Karpas-422 (cell line): ENCODE measurements at regions not wholly inside any gene's neighbourhood (a gene's known extent, or its start where the extent isn't known, plus 50 kb on each side); places are given as distances from the start of the nearest gene placed in this dataset.

Experiments used
- DNase-seq: peaks from one replicate; pipeline ENCODE4 v3.0.0-alpha.2; 2015
- H2AFZ ChIP-seq: fragments of 200-600 bp; sonication (generic); 2 replicates; pipeline ENCODE4 v1.6.1; 2014; ENCODE audit warnings: antibody characterized with exemption, low read length, mixed read lengths
- H3K27ac ChIP-seq: fragments of 200-600 bp; sonication (generic); 2 replicates; pipeline ENCODE4 v1.5.1; 2014; ENCODE audit warnings: mild to moderate bottlenecking, low read length, moderate library complexity
- H3K27me3 ChIP-seq: fragments of 200-600 bp; sonication (generic); 2 replicates; pipeline ENCODE4 v1.6.1; 2014; ENCODE audit warnings: low read length, mixed read lengths
- H3K36me3 ChIP-seq: fragments of 200-600 bp; sonication (generic); 2 replicates; pipeline ENCODE4 v1.6.1; 2014; ENCODE audit warnings: low read length, mixed read lengths; ENCODE audit not compliant: insufficient read depth
- H3K4me1 ChIP-seq: fragments of 200-600 bp; sonication (generic); 2 replicates; pipeline ENCODE4 v1.6.1; 2014; ENCODE audit warnings: mild to moderate bottlenecking, low read length, mixed read lengths
- H3K4me2 ChIP-seq: fragments of 200-600 bp; sonication (generic); 2 replicates; pipeline ENCODE4 v1.6.1; 2014; ENCODE audit warnings: low read length, low read depth, mild to moderate bottlenecking; ENCODE audit not compliant: poor library complexity, severe bottlenecking
- H3K4me3 ChIP-seq: fragments of 200-600 bp; sonication (generic); 2 replicates; pipeline ENCODE4 v1.5.1; 2014; ENCODE audit warnings: mild to moderate bottlenecking, antibody characterized with exemption, low read length, mixed read lengths
- H3K79me2 ChIP-seq: fragments of 200-600 bp; sonication (generic); 2 replicates; pipeline ENCODE4 v1.6.1; 2014; ENCODE audit warnings: mild to moderate bottlenecking, low read length, mixed read lengths
- H3K9ac ChIP-seq: fragments of 200-600 bp; sonication (generic); 2 replicates; pipeline ENCODE4 v1.6.0; 2014; ENCODE audit warnings: low read length
- H3K9me2 ChIP-seq: fragments of 200-600 bp; sonication (generic), shearing (Covaris generic); replicated peaks from 2 replicates; pipeline ENCODE4 v1.6.0; 2014; ENCODE audit warnings: mild to moderate bottlenecking, low read length, moderate library complexity; ENCODE audit not compliant: insufficient read depth
- H3K9me3 ChIP-seq: fragments of 300-700, 200-600 bp; sonication (generic); 2 replicates; pipeline ENCODE4 v1.6.1; 2014; ENCODE audit warnings: low read length, mixed read lengths
- H4K20me1 ChIP-seq: fragments of 200-600 bp; sonication (generic); 2 replicates; pipeline ENCODE4 v1.6.1; 2014; ENCODE audit warnings: mild to moderate bottlenecking, antibody characterized with exemption, low read length, low read depth; ENCODE audit not compliant: insufficient read depth

- Histone ChIP-seq H3K79me2 (no peaks in the 10 kb centered on the region), H3K4me3 (no peak overlapping the region), H3K4me1 (no peaks in the 10 kb centered on the region), H2AFZ (no peak overlapping the region), H4K20me1 (no peaks in the 10 kb centered on the region), H3K9me3 (no peaks in the 10 kb centered on the region), H3K9ac (no peak overlapping the region), H3K27ac (no peak overlapping the region), H3K4me2 (no peak overlapping the region), H3K9me2 (no peaks in the 10 kb centered on the region), H3K36me3 (no peaks in the 10 kb centered on the region), H3K27me3 (no peaks in the 10 kb centered on the region; the same call in 1 of the 2 replicates)
- no peak for DNase-seq
Measured at GRCh38 chr1:38718031-38718430, 141.5 kb downstream of the RRAGC start.

DNA sequence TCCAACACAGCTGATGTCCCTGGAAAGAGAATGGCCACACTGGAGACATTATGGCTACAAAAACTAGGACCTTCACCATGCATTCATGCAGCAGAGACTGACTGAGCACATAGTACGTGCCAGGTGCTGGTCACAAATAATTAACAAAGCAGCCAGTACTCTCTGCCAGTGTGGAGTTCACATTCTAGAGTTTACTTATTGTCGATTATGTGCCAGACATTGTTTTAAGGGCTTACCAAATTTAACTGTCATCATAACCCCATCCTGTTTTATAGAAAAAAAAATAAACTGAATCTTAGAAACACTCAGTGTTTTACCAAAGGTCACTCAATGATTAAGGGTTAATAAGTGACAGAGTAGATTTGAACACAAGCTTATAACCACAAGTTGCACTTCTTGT, 143.3 kb downstream of the RRAGC start:
- no peak overlapping the region for H3K9ac ChIP-seq
- no peaks in the 10 kb centered on the region for H3K9me2 ChIP-seq
- no peaks in the 10 kb centered on the region for H3K36me3 ChIP-seq
- H3K27ac ChIP-seq, result no peak overlapping the region
- no peaks in the 10 kb centered on the region; the same call in 1 of the 2 replicates for H3K27me3 ChIP-seq
- H2AFZ ChIP-seq, result no peak overlapping the region
- no peak overlapping the region for H3K4me3 ChIP-seq
- no peaks in the 10 kb centered on the region for H3K4me1 ChIP-seq
- no peaks in the 10 kb centered on the region for H3K79me2 ChIP-seq
- H3K9me3 ChIP-seq, result no peaks in the 10 kb centered on the region
- DNase-seq, result no peak
- H4K20me1 ChIP-seq, result no peaks in the 10 kb centered on the region
- H3K4me2 ChIP-seq, result no peak overlapping the region

DNA sequence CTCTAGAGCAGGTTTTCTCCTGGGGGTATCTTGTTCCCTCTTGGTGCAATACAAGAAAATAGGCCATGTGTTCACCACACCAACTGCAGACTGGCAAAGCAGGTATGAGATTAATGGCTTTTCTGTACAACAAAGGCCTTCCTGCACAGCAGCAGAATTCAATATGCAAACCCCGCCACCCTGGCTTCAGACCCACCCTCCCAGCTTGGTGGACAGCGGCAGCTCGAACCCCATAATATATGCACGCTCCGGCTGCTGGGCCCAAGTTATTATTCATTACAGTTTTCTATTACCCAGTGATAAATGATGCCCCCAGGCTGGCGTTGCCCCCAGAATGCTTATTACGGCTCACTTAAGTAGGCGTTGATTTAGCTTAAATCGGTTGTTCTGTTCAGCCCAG, 144.2 kb downstream of the RRAGC start:
- no peak overlapping the region for H3K27ac ChIP-seq

GRCh38 chr1:38712046-38712445, 147.5 kb downstream of the RRAGC start:
- Histone ChIP-seq H3K4me2 (no peak overlapping the region), H3K4me3 (no peak overlapping the region), H3K27me3 (no peaks in the 10 kb centered on the region), H3K9me3 (no peaks in the 10 kb centered on the region), H4K20me1 (no peaks in the 10 kb centered on the region), H3K9me2 (no peaks in the 10 kb centered on the region), H3K9ac (no peak overlapping the region), H2AFZ (no peak overlapping the region), H3K79me2 (no peaks in the 10 kb centered on the region), H3K36me3 (no peaks in the 10 kb centered on the region), H3K27ac (no peak overlapping the region), H3K4me1 (no peaks in the 10 kb centered on the region)
- no peak for DNase-seq

More for the DNA sequence above, 144.2 kb downstream of the RRAGC start:
- H3K9me3 ChIP-seq, result no peaks in the 10 kb centered on the region
- H4K20me1 ChIP-seq, result no peaks in the 10 kb centered on the region
- H3K27me3 ChIP-seq, result no peaks in the 10 kb centered on the region; the same call in 1 of the 2 replicates
- H3K4me3 ChIP-seq, result no peak overlapping the region
- H3K4me1 ChIP-seq, result no peaks in the 10 kb centered on the region
- no peaks in the 10 kb centered on the region for H3K79me2 ChIP-seq
- no peaks in the 10 kb centered on the region for H3K36me3 ChIP-seq
- no peak overlapping the region for H3K4me2 ChIP-seq
- no peak for DNase-seq
- no peak overlapping the region for H3K9ac ChIP-seq
- H3K9me2 ChIP-seq, result no peaks in the 10 kb centered on the region
- H2AFZ ChIP-seq, result no peak overlapping the region

GRCh38 chr1:38708701-38709258, 150.8 kb downstream of the RRAGC start:
- H4K20me1 ChIP-seq, result no peaks in the 10 kb centered on the region
- H3K27me3 ChIP-seq, result no peaks in the 10 kb centered on the region
- H3K4me2 ChIP-seq, result no peak overlapping the region
- H3K9me3 ChIP-seq, result no peaks in the 10 kb centered on the region
- H3K27ac ChIP-seq, result no peak overlapping the region
- no peaks in the 10 kb centered on the region for H3K36me3 ChIP-seq
- no peak overlapping the region for H2AFZ ChIP-seq
- H3K9me2 ChIP-seq, result no peaks in the 10 kb centered on the region
- no peak overlapping the region for H3K9ac ChIP-seq
- DNase-seq, result no peak
- no peaks in the 10 kb centered on the region for H3K4me1 ChIP-seq
- no peaks in the 10 kb centered on the region for H3K79me2 ChIP-seq
- H3K4me3 ChIP-seq, result no peak overlapping the region

GRCh38 chr1:38701088-38701487, 158.5 kb downstream of the RRAGC start:
- no peak for DNase-seq
- H4K20me1 ChIP-seq, result no peaks in the 10 kb centered on the region
- no peaks in the 10 kb centered on the region for H3K27me3 ChIP-seq
- no peak overlapping the region for H2AFZ ChIP-seq
- H3K9me2 ChIP-seq, result no peaks in the 10 kb centered on the region
- H3K36me3 ChIP-seq, result no peaks in the 10 kb centered on the region
- H3K27ac ChIP-seq, result no peak overlapping the region
- H3K9me3 ChIP-seq, result no peaks in the 10 kb centered on the region
- H3K4me2 ChIP-seq, result no peak overlapping the region
- H3K79me2 ChIP-seq, result no peaks in the 10 kb centered on the region
- H3K9ac ChIP-seq, result no peak overlapping the region
- H3K4me3 ChIP-seq, result no peak overlapping the region
- H3K4me1 ChIP-seq, result no peaks in the 10 kb centered on the region

- H3K9ac ChIP-seq, result no peak overlapping the region
- H3K79me2 ChIP-seq, result no peaks in the 10 kb centered on the region
- no peaks in the 10 kb centered on the region for H3K9me3 ChIP-seq
- no peak overlapping the region for H3K4me3 ChIP-seq
- H3K27me3 ChIP-seq, result no peaks in the 10 kb centered on the region
- DNase-seq, result no peak
- H3K4me2 ChIP-seq, result no peak overlapping the region
- H3K36me3 ChIP-seq, result no peaks in the 10 kb centered on the region
- H3K4me1 ChIP-seq, result no peaks in the 10 kb centered on the region
- no peak overlapping the region for H3K27ac ChIP-seq
- H3K9me2 ChIP-seq, result no peaks in the 10 kb centered on the region
- no peaks in the 10 kb centered on the region for H4K20me1 ChIP-seq
- H2AFZ ChIP-seq, result no peak overlapping the region
Measured at GRCh38 chr1:38700077-38700470, 159.5 kb downstream of the RRAGC start.

DNA sequence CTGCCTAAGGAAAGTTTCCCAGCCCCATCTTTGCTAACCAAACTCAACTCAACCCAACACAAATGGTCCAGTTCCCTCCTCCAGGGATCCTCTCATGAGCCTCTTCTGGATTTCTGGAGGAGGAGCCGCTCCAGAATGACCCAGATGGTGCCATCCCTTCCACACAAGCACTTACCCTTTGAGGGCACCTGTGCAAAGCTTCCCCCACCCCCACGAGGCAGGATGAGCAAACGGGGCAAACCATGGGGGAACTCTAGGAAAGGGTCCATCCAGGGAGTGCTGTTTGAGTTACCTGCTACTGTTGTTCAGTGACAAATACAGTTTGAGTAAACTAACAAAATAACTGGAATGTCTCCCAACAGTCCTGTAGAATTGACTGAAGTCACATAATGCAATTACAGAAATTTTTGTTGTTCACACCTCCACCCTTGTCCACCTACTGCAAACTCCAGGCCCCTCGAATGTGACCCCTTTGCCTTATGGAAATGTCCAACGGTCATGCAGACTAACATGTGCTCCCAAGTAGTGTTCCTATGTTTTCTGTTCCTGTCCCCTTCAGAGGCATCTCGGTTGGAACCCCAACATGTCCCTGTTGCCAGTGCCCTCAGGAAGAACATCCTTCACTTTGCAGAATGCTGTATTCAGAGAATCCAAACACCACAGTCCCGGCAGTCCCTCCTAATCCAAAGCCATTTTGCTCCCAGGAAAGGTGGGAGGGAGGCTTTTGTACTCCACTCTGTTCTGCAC, 160.1 kb downstream of the RRAGC start:
- no peaks in the 10 kb centered on the region for H3K27me3 ChIP-seq
- H2AFZ ChIP-seq, result no peak overlapping the region
- no peaks in the 10 kb centered on the region for H3K9me2 ChIP-seq
- no peak overlapping the region for H3K4me3 ChIP-seq
- H3K4me2 ChIP-seq, result no peak overlapping the region
- no peaks in the 10 kb centered on the region for H3K79me2 ChIP-seq
- no peaks in the 10 kb centered on the region for H3K9me3 ChIP-seq
- no peak for DNase-seq
- H3K9ac ChIP-seq, result no peak overlapping the region
- H3K4me1 ChIP-seq, result no peaks in the 10 kb centered on the region
- H4K20me1 ChIP-seq, result no peaks in the 10 kb centered on the region
- H3K36me3 ChIP-seq, result no peaks in the 10 kb centered on the region
- no peak overlapping the region for H3K27ac ChIP-seq
